ENCODE measurements at regions not wholly inside any gene's neighbourhood (a gene's known extent, or its start where the extent isn't known, plus 50 kb on each side); places are given as distances from the start of the nearest gene placed in this dataset.

DNA sequence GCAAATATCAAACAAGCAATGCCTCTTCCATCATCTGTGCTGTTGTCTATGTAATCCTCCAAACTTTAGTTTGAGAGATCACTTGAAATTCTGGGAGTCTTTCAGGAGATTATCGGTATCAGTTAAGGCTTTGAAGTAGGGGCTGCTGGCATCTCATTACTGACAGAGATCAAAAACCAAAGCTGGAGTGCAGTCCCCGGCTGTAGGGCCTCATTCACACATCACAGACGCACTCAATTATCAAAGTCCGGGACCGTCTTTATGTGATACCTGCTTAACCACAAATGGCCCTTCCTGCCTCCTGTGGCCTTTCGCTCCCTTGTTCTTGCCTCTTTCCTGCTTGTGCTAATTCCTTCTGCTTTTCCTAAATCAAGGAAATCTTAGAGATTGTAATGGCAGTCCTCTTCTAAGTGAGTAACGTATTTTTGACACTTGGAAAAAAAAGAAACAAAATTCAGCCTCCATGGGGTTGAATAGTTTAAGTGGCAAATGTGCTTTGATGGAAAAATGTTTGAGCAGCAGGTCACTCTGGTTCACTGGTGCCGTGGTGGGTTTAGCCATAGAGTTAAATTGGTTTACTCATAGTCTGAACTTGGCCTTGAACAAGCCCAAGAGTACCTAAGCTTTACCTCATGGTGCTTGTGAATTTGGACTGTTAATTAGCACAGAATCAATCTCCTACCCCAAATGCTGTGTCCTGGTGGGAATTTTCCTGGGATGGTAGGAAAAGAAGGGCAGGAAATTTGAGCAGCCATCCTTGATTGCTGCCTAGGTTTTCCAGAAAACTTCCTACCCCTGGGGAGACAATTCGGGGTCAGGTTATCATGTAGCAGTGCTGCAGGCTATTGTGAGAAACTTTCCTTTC, 178.9 kb upstream of the LYZL1 start:
- H3K27me3 ChIP-seq: no peaks in the 10 kb centered on the region
- DNase-seq: no peak
- peaks cover 20% of the 10 kb centered on the region for H3K4me1 ChIP-seq
- TF ChIP-seq, protein P1, sequence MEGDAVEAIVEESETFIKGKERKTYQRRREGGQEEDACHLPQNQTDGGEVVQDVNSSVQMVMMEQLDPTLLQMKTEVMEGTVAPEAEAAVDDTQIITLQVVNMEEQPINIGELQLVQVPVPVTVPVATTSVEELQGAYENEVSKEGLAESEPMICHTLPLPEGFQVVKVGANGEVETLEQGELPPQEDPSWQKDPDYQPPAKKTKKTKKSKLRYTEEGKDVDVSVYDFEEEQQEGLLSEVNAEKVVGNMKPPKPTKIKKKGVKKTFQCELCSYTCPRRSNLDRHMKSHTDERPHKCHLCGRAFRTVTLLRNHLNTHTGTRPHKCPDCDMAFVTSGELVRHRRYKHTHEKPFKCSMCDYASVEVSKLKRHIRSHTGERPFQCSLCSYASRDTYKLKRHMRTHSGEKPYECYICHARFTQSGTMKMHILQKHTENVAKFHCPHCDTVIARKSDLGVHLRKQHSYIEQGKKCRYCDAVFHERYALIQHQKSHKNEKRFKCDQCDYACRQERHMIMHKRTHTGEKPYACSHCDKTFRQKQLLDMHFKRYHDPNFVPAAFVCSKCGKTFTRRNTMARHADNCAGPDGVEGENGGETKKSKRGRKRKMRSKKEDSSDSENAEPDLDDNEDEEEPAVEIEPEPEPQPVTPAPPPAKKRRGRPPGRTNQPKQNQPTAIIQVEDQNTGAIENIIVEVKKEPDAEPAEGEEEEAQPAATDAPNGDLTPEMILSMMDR (IDR thresholded peaks at IDR 0.05; ENCODE audit: low read depth, low read length): no peak
- no peak overlapping the region for H3K4me3 ChIP-seq (ENCODE audit: low read depth, low read length)
- no peaks in the 10 kb centered on the region for H3K9me3 ChIP-seq
- H3K36me3 ChIP-seq: no peaks in the 10 kb centered on the region

- DNase-seq: peak; percentile 86
- TF ChIP-seq, protein P1 (IDR thresholded peaks at IDR 0.05; ENCODE audit: low read depth, low read length): no peak
These were observed 175.8 kb upstream of the LYZL1 start for GRCh38 chr10:29112827-29113615.

GRCh38 chr10:29113616-29113945, 175.3 kb upstream of the LYZL1 start:
- Histone ChIP-seq H3K27me3 (no peaks in the 10 kb centered on the region), H3K9me3 (no peaks in the 10 kb centered on the region), H3K4me3 (ENCODE audit: low read depth, low read length) (peak overlapping the region; percentile 22), H3K36me3 (no peaks in the 10 kb centered on the region), H3K4me1 (peaks cover 15% of the 10 kb centered on the region)
- DNase-seq: peak; percentile 73
- TF ChIP-seq, protein P1 (IDR thresholded peaks at IDR 0.05; ENCODE audit: low read depth, low read length): no peak

More at GRCh38 chr10:29112827-29113615, 175.8 kb upstream of the LYZL1 start:
- H3K36me3 ChIP-seq: no peaks in the 10 kb centered on the region
- peak overlapping the region; percentile 22 for H3K4me3 ChIP-seq (ENCODE audit: low read depth, low read length)
- H3K27me3 ChIP-seq: no peaks in the 10 kb centered on the region
- peaks cover 15% of the 10 kb centered on the region for H3K4me1 ChIP-seq
- H3K9me3 ChIP-seq: no peaks in the 10 kb centered on the region

- H3K36me3 ChIP-seq: no peaks in the 10 kb centered on the region
- DNase-seq: peak; percentile 29
- no peaks in the 10 kb centered on the region for H3K9me3 ChIP-seq
- peaks cover 14% of the 10 kb centered on the region for H3K4me1 ChIP-seq
- H3K27me3 ChIP-seq: no peaks in the 10 kb centered on the region
- TF ChIP-seq, protein P1 (IDR thresholded peaks at IDR 0.05; ENCODE audit: low read depth, low read length): no peak
- H3K4me3 ChIP-seq (ENCODE audit: low read depth, low read length): peak overlapping the region; percentile 22
These were observed 174.7 kb upstream of the LYZL1 start for GRCh38 chr10:29114141-29114540.

DNA sequence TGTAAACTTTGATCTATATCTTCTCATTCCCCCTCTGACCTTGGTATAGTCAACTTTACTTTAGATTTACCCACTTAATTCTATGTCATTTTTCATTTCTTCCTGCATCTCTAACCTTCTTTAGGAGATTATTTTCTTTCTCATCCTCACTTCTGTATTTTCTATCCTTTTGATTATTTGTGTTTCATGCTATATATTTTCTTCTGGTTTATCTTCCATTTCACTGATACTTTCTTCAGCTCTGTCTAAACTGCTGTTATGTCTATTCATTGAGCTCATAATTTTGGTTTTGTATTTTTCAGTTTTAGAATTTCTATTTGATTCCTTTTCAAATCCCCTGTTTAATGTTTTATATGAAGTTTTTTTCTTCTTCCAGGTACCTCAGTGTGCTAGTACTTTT, 171.1 kb upstream of the LYZL1 start:
- DNase-seq: no peak
- Histone ChIP-seq H3K27me3 (no peaks in the 10 kb centered on the region), H3K4me1 (peaks cover 10% of the 10 kb centered on the region), H3K4me3 (ENCODE audit: low read depth, low read length) (no peak overlapping the region), H3K9me3 (no peaks in the 10 kb centered on the region), H3K36me3 (no peaks in the 10 kb centered on the region)
- TF ChIP-seq, protein P1 (IDR thresholded peaks at IDR 0.05; ENCODE audit: low read depth, low read length): no peak

Data from BE2C (cell line).